Thyroid gland (tissue), 4 donors: ENCODE measurements at regions not wholly inside any gene's neighbourhood (a gene's known extent, or its start where the extent isn't known, plus 50 kb on each side); places are given as distances from the start of the nearest gene placed in this dataset.

Experiments
- CTCF ChIP-seq, 6 experiments: fragments of 200-600 bp in 3 of 6; fragments of 450-650 bp in 3 of 6; sonication (generic) in 3 of 6; IDR thresholded peaks; one replicate each; pipeline ENCODE4 v1.5.1; 2016 to 2019; ENCODE audit warnings: antibody characterized with exemption in 6 of 6, mild to moderate bottlenecking in 2 of 6, inconsistent platforms in 1 of 6, moderate library complexity in 1 of 6
- POLR2A ChIP-seq, 2 donors: fragments of 450-650 bp; IDR thresholded peaks; one replicate each; pipeline ENCODE4 v1.6.1; 2017; ENCODE audit warnings: antibody characterized with exemption in 2 of 2, mild to moderate bottlenecking in 2 of 2, moderate library complexity in 1 of 2

- TF ChIP-seq CTCF (IDR thresholded peaks at IDR 0.05) (no peak), POLR2A (IDR thresholded peaks at IDR 0.05) (no peak)
Observed at GRCh38 chr12:91893476-91893875, 252.2 kb downstream of the BTG1 start.
